ENCODE measurements at regions not wholly inside any gene's neighbourhood (a gene's known extent, or its start where the extent isn't known, plus 50 kb on each side); places are given as distances from the start of the nearest gene placed in this dataset.

- Histone ChIP-seq H3K4me3 (ENCODE audit: insufficient read depth, low read length, poor library complexity, severe bottlenecking) (no peak overlapping the region), H3K9me3 (ENCODE audit: insufficient read depth, low read length) (no peaks in the 10 kb centered on the region), H3K9me2 (replicated peaks; ENCODE audit: insufficient read depth, low read length) (no peaks in the 10 kb centered on the region), H2AFZ (ENCODE audit: low read depth, low read length, severe bottlenecking) (no peak overlapping the region), H3K9ac (ENCODE audit: low read length) (no peak overlapping the region), H3K27me3 (ENCODE audit: low read length) (no peaks in the 10 kb centered on the region), H3F3A (ENCODE audit: insufficient read depth) (no peaks in the 10 kb centered on the region), H3K27ac (ENCODE audit: low read depth, low read length) (no peak overlapping the region), H3K79me2 (ENCODE audit: insufficient read depth, low read length) (no peaks in the 10 kb centered on the region), H4K20me1 (ENCODE audit: low read depth, low read length) (no peaks in the 10 kb centered on the region), H3K36me3 (ENCODE audit: low read length) (no peaks in the 10 kb centered on the region), H3K4me2 (ENCODE audit: low read depth, low read length, poor library complexity, severe bottlenecking) (no peak overlapping the region)
- TF ChIP-seq CTCF (IDR thresholded peaks at IDR 0.05; ENCODE audit: insufficient read depth, low read length, poor library complexity, severe bottlenecking) = no peak
- TF ChIP-seq EZH2phosphoT487 (conservative IDR thresholded peaks at IDR 0.05; ENCODE audit: low read length) = no peak
These were observed 434.7 kb downstream of the FOXO1 start for GRCh38 chr13:40231751-40232150.

GRCh38 chr13:40232311-40233040, 434.0 kb downstream of the FOXO1 start:
- Histone ChIP-seq H3F3A (ENCODE audit: insufficient read depth) (no peaks in the 10 kb centered on the region), H3K27me3 (ENCODE audit: low read length) (no peaks in the 10 kb centered on the region), H3K9ac (ENCODE audit: low read length) (no peak overlapping the region), H3K4me3 (ENCODE audit: insufficient read depth, low read length, poor library complexity, severe bottlenecking) (no peak overlapping the region), H3K9me2 (replicated peaks; ENCODE audit: insufficient read depth, low read length) (no peaks in the 10 kb centered on the region), H3K4me2 (ENCODE audit: low read depth, low read length, poor library complexity, severe bottlenecking) (no peak overlapping the region), H3K9me3 (ENCODE audit: insufficient read depth, low read length) (no peaks in the 10 kb centered on the region), H4K20me1 (ENCODE audit: low read depth, low read length) (no peaks in the 10 kb centered on the region), H2AFZ (ENCODE audit: low read depth, low read length, severe bottlenecking) (no peak overlapping the region), H3K36me3 (ENCODE audit: low read length) (no peaks in the 10 kb centered on the region), H3K27ac (ENCODE audit: low read depth, low read length) (no peak overlapping the region), H3K79me2 (ENCODE audit: insufficient read depth, low read length) (no peaks in the 10 kb centered on the region)
- TF ChIP-seq CTCF (IDR thresholded peaks at IDR 0.05; ENCODE audit: insufficient read depth, low read length, poor library complexity, severe bottlenecking) = no peak
- TF ChIP-seq EZH2phosphoT487 (conservative IDR thresholded peaks at IDR 0.05; ENCODE audit: low read length) = no peak

GRCh38 chr13:40233731-40234195, 432.7 kb downstream of the FOXO1 start:
- Histone ChIP-seq H3K79me2 (ENCODE audit: insufficient read depth, low read length) (no peaks in the 10 kb centered on the region), H3K4me2 (ENCODE audit: low read depth, low read length, poor library complexity, severe bottlenecking) (no peak overlapping the region), H3F3A (ENCODE audit: insufficient read depth) (no peaks in the 10 kb centered on the region), H3K9ac (ENCODE audit: low read length) (no peak overlapping the region), H3K4me3 (ENCODE audit: insufficient read depth, low read length, poor library complexity, severe bottlenecking) (no peak overlapping the region), H3K27me3 (ENCODE audit: low read length) (no peaks in the 10 kb centered on the region), H2AFZ (ENCODE audit: low read depth, low read length, severe bottlenecking) (no peak overlapping the region), H3K36me3 (ENCODE audit: low read length) (no peaks in the 10 kb centered on the region), H4K20me1 (ENCODE audit: low read depth, low read length) (no peaks in the 10 kb centered on the region), H3K9me2 (replicated peaks; ENCODE audit: insufficient read depth, low read length) (no peaks in the 10 kb centered on the region), H3K9me3 (ENCODE audit: insufficient read depth, low read length) (no peaks in the 10 kb centered on the region), H3K27ac (ENCODE audit: low read depth, low read length) (no peak overlapping the region)
- TF ChIP-seq EZH2phosphoT487 (conservative IDR thresholded peaks at IDR 0.05; ENCODE audit: low read length) = no peak
- no peak for TF ChIP-seq CTCF (IDR thresholded peaks at IDR 0.05; ENCODE audit: insufficient read depth, low read length, poor library complexity, severe bottlenecking)

All from SU-DHL-6 (cell line).